ENCODE measurements at regions not wholly inside any gene's neighbourhood (a gene's known extent, or its start where the extent isn't known, plus 50 kb on each side); places are given as distances from the start of the nearest gene placed in this dataset.

DNA sequence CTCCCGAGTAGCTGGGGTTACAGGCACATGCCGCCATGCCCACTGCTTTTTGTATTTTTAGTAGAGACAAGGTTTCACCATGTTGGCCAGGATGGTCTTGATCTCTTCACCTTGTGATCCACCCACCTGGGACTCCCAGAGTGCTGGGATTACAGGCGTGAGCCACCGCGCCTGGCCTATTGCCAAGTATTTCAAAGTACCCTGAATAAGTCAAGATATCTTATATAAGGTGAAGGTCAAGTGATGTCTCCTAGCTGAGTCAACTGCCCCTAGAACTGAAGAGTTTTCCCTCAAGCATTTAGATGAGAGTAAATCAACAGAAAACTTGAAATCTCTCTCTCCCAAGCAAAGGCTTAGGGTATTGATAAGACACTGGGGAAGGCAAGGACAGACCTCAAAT, 63.9 kb downstream of the RPL22L1 start:
- TF ChIP-seq, protein P1, sequence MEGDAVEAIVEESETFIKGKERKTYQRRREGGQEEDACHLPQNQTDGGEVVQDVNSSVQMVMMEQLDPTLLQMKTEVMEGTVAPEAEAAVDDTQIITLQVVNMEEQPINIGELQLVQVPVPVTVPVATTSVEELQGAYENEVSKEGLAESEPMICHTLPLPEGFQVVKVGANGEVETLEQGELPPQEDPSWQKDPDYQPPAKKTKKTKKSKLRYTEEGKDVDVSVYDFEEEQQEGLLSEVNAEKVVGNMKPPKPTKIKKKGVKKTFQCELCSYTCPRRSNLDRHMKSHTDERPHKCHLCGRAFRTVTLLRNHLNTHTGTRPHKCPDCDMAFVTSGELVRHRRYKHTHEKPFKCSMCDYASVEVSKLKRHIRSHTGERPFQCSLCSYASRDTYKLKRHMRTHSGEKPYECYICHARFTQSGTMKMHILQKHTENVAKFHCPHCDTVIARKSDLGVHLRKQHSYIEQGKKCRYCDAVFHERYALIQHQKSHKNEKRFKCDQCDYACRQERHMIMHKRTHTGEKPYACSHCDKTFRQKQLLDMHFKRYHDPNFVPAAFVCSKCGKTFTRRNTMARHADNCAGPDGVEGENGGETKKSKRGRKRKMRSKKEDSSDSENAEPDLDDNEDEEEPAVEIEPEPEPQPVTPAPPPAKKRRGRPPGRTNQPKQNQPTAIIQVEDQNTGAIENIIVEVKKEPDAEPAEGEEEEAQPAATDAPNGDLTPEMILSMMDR (optimal IDR thresholded peaks at IDR 0.05 in 1 of 3, IDR thresholded peaks at IDR 0.05 in 1 of 3, conservative IDR thresholded peaks at IDR 0.05 in 1 of 3; ENCODE audit: extremely low read depth in 1 of 3, insufficient read depth in 2 of 3, low read length in 3 of 3), result no peak
- TF ChIP-seq EZH2 (IDR thresholded peaks at IDR 0.05; ENCODE audit: low read length), result no peak
